IMR-90 (cell line): ENCODE measurements at regions not wholly inside any gene's neighbourhood (a gene's known extent, or its start where the extent isn't known, plus 50 kb on each side); places are given as distances from the start of the nearest gene placed in this dataset.

Experiments
- ATAC-seq: fragments of 200-7000 bp; cut with Tn5 transposase; 2 replicates; pipeline ENCODE4 v1.9.1; 2020; ENCODE audit warnings: low read depth, mild to moderate bottlenecking, moderate library complexity
- BruUV-seq: library from RNA; stranded (reverse); fragments of 400-500 nt; replicated peaks from 2 replicates; lab custom pipeline; 2021; lab: Mats Ljungman, UMichigan
- CTCF ChIA-PET: fragments of 300-600 bp; formaldehyde crosslinking; extraction: SDS; loops from one replicate; lab custom pipeline; 2021; ENCODE audit warnings: antibody characterized with exemption; lab: Yijun Ruan, JAX
- POLR2A ChIA-PET: fragments of 300-600 bp; sonication (Branson Sonifier 250); formaldehyde crosslinking; loops from one replicate; lab custom pipeline; 2022; ENCODE audit warnings: antibody characterized with exemption; ENCODE audit not compliant: unreplicated experiment; lab: Charles Lee
- DNase-seq: peaks from one replicate; pipeline ENCODE4 v3.0.0; 2013
- H2AFZ ChIP-seq: replicated peaks from 2 replicates; pipeline ENCODE3; 2013; ENCODE audit warnings: low read length, mild to moderate bottlenecking; ENCODE audit not compliant: poor library complexity
- H2AK5ac ChIP-seq: 2 replicates; pipeline ENCODE4 v1.6.1; 2013; ENCODE audit warnings: low read depth, low read length, inconsistent platforms
- H2AK9ac ChIP-seq: replicated peaks from 2 replicates; pipeline ENCODE3; 2013; ENCODE audit warnings: mild to moderate bottlenecking, low read depth, low read length, moderate library complexity; ENCODE audit not compliant: poor library complexity
- H2BK120ac ChIP-seq: 2 replicates; pipeline ENCODE4 v1.6.1; 2013; ENCODE audit warnings: low read depth, low read length, inconsistent platforms
- H2BK15ac ChIP-seq: 3 replicates; pipeline ENCODE4 v1.6.1; 2013; ENCODE audit warnings: low read depth, low read length, inconsistent platforms
- H2BK20ac ChIP-seq: 2 replicates; pipeline ENCODE4 v1.6.1; 2013; ENCODE audit warnings: low read depth, mild to moderate bottlenecking, inconsistent platforms, low read length, moderate library complexity
- H2BK5ac ChIP-seq: 2 replicates; pipeline ENCODE4 v1.6.1; 2013; ENCODE audit warnings: mild to moderate bottlenecking, low read depth, low read length, inconsistent platforms; ENCODE audit not compliant: poor library complexity, severe bottlenecking
- H3K14ac ChIP-seq: replicated peaks from 2 replicates; pipeline ENCODE4 v1.6.1; 2013; ENCODE audit warnings: low read depth, low read length, inconsistent platforms
- H3K18ac ChIP-seq: 2 replicates; pipeline ENCODE4 v1.6.1; 2013; ENCODE audit warnings: low read depth, low read length, control low read depth
- H3K23ac ChIP-seq: 2 replicates; pipeline ENCODE4 v1.6.1; 2013; ENCODE audit warnings: low read depth, low read length, inconsistent platforms
- H3K27ac ChIP-seq: 2 replicates; pipeline ENCODE4 v1.5.1; 2013; ENCODE audit warnings: mild to moderate bottlenecking, control low read depth, low read length; ENCODE audit not compliant: insufficient read depth
- H3K27me3 ChIP-seq: 2 replicates; pipeline ENCODE4 v1.6.1; 2013; ENCODE audit warnings: low read length; ENCODE audit not compliant: control insufficient read depth, insufficient read depth
- H3K36me3 ChIP-seq: 2 replicates; pipeline ENCODE4 v1.6.1; 2013; ENCODE audit warnings: low read length, mixed read lengths; ENCODE audit not compliant: control insufficient read depth, insufficient read depth
- H3K4ac ChIP-seq: 2 replicates; pipeline ENCODE4 v1.6.1; 2013; ENCODE audit warnings: low read depth, low read length, inconsistent platforms
- H3K4me1 ChIP-seq: 2 replicates; pipeline ENCODE4 v1.6.1; 2013; ENCODE audit warnings: low read length, mixed read lengths; ENCODE audit not compliant: control insufficient read depth, insufficient read depth
- H3K4me2 ChIP-seq: 2 replicates; pipeline ENCODE4 v1.6.1; 2013; ENCODE audit warnings: low read depth, mild to moderate bottlenecking, control low read depth, low read length, moderate library complexity
- H3K4me3 ChIP-seq: 2 replicates; pipeline ENCODE4 v1.5.1; 2013; ENCODE audit warnings: low read depth, mild to moderate bottlenecking, control low read depth, low read length, moderate library complexity; ENCODE audit not compliant: insufficient read depth
- H3K56ac ChIP-seq: 2 replicates; pipeline ENCODE4 v1.6.1; 2013; ENCODE audit warnings: low read length, inconsistent platforms; ENCODE audit not compliant: insufficient read depth; ENCODE audit errors: extremely low read depth
- H3K79me1 ChIP-seq, 2 experiments: 2 replicates each; pipeline ENCODE4 v1.6.1; 2013; ENCODE audit warnings: low read length in 2 of 2, inconsistent platforms in 1 of 2, low read depth in 1 of 2
- H3K9ac ChIP-seq: 2 replicates; pipeline ENCODE4 v1.6.1; 2013; ENCODE audit warnings: low read depth, low read length, control low read depth
- H3K9me1 ChIP-seq: 2 replicates; pipeline ENCODE4 v1.6.1; 2013; ENCODE audit warnings: low read length, inconsistent platforms; ENCODE audit not compliant: insufficient read depth
- H3K9me3 ChIP-seq: 2 replicates; pipeline ENCODE4 v1.6.1; 2013; ENCODE audit warnings: low read length; ENCODE audit not compliant: control insufficient read depth, insufficient read depth
- H4K20me1 ChIP-seq: 2 replicates; pipeline ENCODE4 v1.6.1; 2013; ENCODE audit warnings: low read length, inconsistent platforms; ENCODE audit not compliant: insufficient read depth
- H4K5ac ChIP-seq: 2 replicates; pipeline ENCODE4 v1.6.1; 2013; ENCODE audit warnings: mild to moderate bottlenecking, low read depth, low read length, control low read depth
- H4K8ac ChIP-seq, 2 experiments: 2 replicates each; pipeline ENCODE4 v1.6.1; 2013; ENCODE audit warnings: low read depth in 2 of 2, low read length in 2 of 2, control low read depth in 1 of 2, inconsistent platforms in 1 of 2
- H4K91ac ChIP-seq: 2 replicates; pipeline ENCODE4 v1.6.1; 2013; ENCODE audit warnings: low read depth, low read length, inconsistent platforms; ENCODE audit not compliant: insufficient read depth
- RCOR1 ChIP-seq: IDR thresholded peaks from 2 replicates; pipeline ENCODE4 v1.6.1; 2012; ENCODE audit warnings: mild to moderate bottlenecking, low read length, improper control_type of control experiment; ENCODE audit not compliant: insufficient replicate concordance
- WGBS, 2 experiments: methylation state at CpG; one replicate each; pipeline versions ENCODE4 v1.1.5 to v1.1.7; 2013; ENCODE audit warnings: missing lambda C conversion rate in 2 of 2; ENCODE audit not compliant: insufficient read length in 1 of 2; ENCODE audit errors: extremely low coverage in 2 of 2; 5-methylcytosine and 5-hydroxymethylcytosine counted together
- dilution Hi-C: fragments of 300-500 bp; cut with HindIII; formaldehyde crosslinking; loops from one replicate; pipeline ENCODE4 v1.14.3; 2018; ENCODE audit warnings: low sequenced_read_pairs; ENCODE audit not compliant: unreplicated experiment
- in situ Hi-C: fragments of 300-500 bp; cut with MboI; formaldehyde crosslinking; loops from 3 replicates; pipeline ENCODE4 v1.14.3; 2019; ENCODE audit warnings: low sequenced_read_pairs, inconsistent platforms, mixed read lengths
- intact Hi-C: fragments of 100-400 bp; cut with micrococcal nuclease; formaldehyde crosslinking; loops from 2 replicates; pipeline ENCODE4 v1.10.0; 2022

- in situ Hi-C loops, result no loop called here
- no peak overlapping the region for H3K4me2 ChIP-seq
- ATAC-seq, result no peak
- intact Hi-C loops, result no loop called here
- H3K36me3 ChIP-seq, result no peaks in the 10 kb centered on the region
- H3K18ac ChIP-seq, result no peak overlapping the region
- no peak overlapping the region for H3K14ac ChIP-seq
- H3K4me3 ChIP-seq, result no peak overlapping the region
- peaks cover 36% of the 10 kb centered on the region for H3K9me3 ChIP-seq
- H3K9ac ChIP-seq, result no peak overlapping the region
- H3K79me1 ChIP-seq, result no peaks in the 10 kb centered on the region
- H3K9me1 ChIP-seq, result no peaks in the 10 kb centered on the region
- H2BK5ac ChIP-seq, result no peak overlapping the region
- H3K4me1 ChIP-seq, result no peaks in the 10 kb centered on the region
- WGBS, 2 experiments, result 88% methylated on average over 4 of the region's 12 CpGs; no CpG with 5 or more reads in 1 of the 2 experiments
- TF ChIP-seq RCOR1, result no peak
- no peak overlapping the region for H3K4ac ChIP-seq
- H4K20me1 ChIP-seq, result no peaks in the 10 kb centered on the region
- no peak overlapping the region for H2AK9ac ChIP-seq
- no peak overlapping the region for H2AFZ ChIP-seq
- no peak overlapping the region for H3K23ac ChIP-seq
- H3K56ac ChIP-seq, result no peak overlapping the region
- BruUV-seq, result no TSS peak
- H2BK20ac ChIP-seq, result no peak overlapping the region
- DNase-seq, result no peak
- H2BK15ac ChIP-seq, result no peak overlapping the region
- H4K8ac ChIP-seq, result no peak overlapping the region
- dilution Hi-C loops, result no loop called here
- H3K27me3 ChIP-seq, result no peaks in the 10 kb centered on the region
- H2BK120ac ChIP-seq, result no peak overlapping the region
- ChIA-PET CTCF (no interaction called here), POLR2A (no interaction called here)
- no peak overlapping the region for H2AK5ac ChIP-seq
- H4K5ac ChIP-seq, result no peak overlapping the region
- H4K91ac ChIP-seq, result no peak overlapping the region
- H3K27ac ChIP-seq, result no peak overlapping the region
Observed at GRCh38 chr18:78783564-78783960, 196.1 kb upstream of the SALL3 start.
